ENCODE measurements at regions not wholly inside any gene's neighbourhood (a gene's known extent, or its start where the extent isn't known, plus 50 kb on each side); places are given as distances from the start of the nearest gene placed in this dataset.
"Not testable (repeated sequence)": the region's sequence is repeated elsewhere in the genome, so short reads cannot be mapped to it uniquely, and the experiment has no call there.

DNA sequence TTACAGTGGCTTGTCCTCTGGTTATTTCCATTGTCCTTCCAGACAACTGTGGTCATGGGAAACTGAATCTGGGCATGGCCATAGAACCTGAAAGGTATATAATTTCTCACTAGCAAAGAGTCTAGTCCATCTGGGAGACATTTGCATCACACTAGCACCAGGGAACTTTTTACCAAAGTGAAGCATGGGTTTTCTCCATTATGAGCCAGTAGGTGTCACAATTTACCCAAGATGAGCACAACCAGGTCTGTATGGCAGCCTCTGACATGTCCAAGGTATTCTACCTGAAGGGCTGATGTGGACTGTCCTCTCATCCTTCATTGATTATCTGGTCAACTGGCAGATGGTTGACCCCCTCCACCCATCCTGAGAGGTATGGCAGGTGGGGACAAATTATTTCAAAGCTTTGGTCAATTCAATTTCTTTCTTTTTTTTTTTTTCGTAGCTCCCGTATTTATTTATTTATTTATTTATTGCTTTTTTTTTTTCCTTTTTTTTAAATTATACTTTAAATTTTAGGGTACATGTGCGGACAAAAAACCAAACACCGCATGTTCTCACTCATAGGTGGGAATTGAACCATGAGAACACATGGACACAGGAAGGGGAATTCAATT is 425.9 kb downstream of the TMEM135 start:
- ATAC-seq = no peak
- Mint-ChIP-seq H3K4me1 (no peaks in the 10 kb centered on the region), H3K27ac (no peak overlapping the region), H3K36me3 (ENCODE audit: low read depth) (no peaks in the 10 kb centered on the region), H3K27me3 (peaks cover 5% of the 10 kb centered on the region), H3K4me3 (no peak overlapping the region)
- no peak for DNase-seq
- H3K9me3 ChIP-seq (ENCODE audit: control insufficient read depth, low read length, poor library complexity, severe bottlenecking) = no peaks in the 10 kb centered on the region

DNA sequence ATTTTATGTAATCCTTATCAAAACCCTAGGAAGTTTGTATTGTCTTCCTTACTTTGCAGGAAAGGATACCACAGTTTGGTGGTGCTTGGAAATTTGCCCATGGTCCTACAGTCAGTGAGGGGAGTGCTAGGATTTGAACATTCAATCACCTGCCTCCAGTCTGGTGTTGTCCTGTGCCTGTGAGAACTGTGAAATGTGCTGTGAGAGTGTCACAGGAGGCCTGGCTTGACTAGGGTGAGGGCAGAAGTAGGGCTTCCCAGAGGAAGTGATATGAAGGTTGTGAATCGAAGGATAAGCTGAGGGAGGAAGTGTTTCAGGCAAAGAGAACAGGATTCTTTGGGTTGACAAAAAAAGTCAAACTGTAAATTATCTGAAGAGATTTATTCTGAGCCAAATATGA is 424.4 kb downstream of the TMEM135 start:
- no peaks in the 10 kb centered on the region for H3K9me3 ChIP-seq (ENCODE audit: control insufficient read depth, low read length, poor library complexity, severe bottlenecking)
- no peak overlapping the region for H3K4me3 Mint-ChIP-seq
- no peak for DNase-seq
- H3K36me3 Mint-ChIP-seq (ENCODE audit: low read depth) = no peaks in the 10 kb centered on the region
- H3K27ac Mint-ChIP-seq = no peak overlapping the region
- peaks cover 5% of the 10 kb centered on the region for H3K27me3 Mint-ChIP-seq
- H3K4me1 Mint-ChIP-seq = no peaks in the 10 kb centered on the region
- no peak for ATAC-seq

- Mint-ChIP-seq H3K36me3 (ENCODE audit: low read depth) (no peaks in the 10 kb centered on the region), H3K4me1 (no peaks in the 10 kb centered on the region), H3K4me3 (no peak overlapping the region), H3K27me3 (peaks cover 5% of the 10 kb centered on the region), H3K27ac (no peak overlapping the region)
- ATAC-seq (no peak), DNase-seq (no peak)
- H3K9me3 ChIP-seq (ENCODE audit: control insufficient read depth, low read length, poor library complexity, severe bottlenecking) = no peaks in the 10 kb centered on the region
Observed at GRCh38 chr11:87460842-87461637, 423.3 kb downstream of the TMEM135 start.

- H3K4me3 Mint-ChIP-seq = no peak overlapping the region
- no peak overlapping the region for H3K27ac Mint-ChIP-seq
- no peaks in the 10 kb centered on the region for H3K36me3 Mint-ChIP-seq (ENCODE audit: low read depth)
- H3K27me3 Mint-ChIP-seq = peaks cover 1% of the 10 kb centered on the region
- H3K4me1 Mint-ChIP-seq = no peaks in the 10 kb centered on the region
- DNase-seq = no peak
- H3K9me3 ChIP-seq (ENCODE audit: control insufficient read depth, low read length, poor library complexity, severe bottlenecking) = no peaks in the 10 kb centered on the region
- no peak for ATAC-seq
Observed at GRCh38 chr11:87460279-87460678, 422.5 kb downstream of the TMEM135 start.

- H3K27me3 Mint-ChIP-seq = no peaks in the 10 kb centered on the region
- no peaks in the 10 kb centered on the region for H3K9me3 ChIP-seq (ENCODE audit: control insufficient read depth, low read length, poor library complexity, severe bottlenecking)
- ATAC-seq (no peak), DNase-seq (no peak)
- no peak overlapping the region for H3K4me3 Mint-ChIP-seq
- no peaks in the 10 kb centered on the region for H3K4me1 Mint-ChIP-seq
- no peaks in the 10 kb centered on the region for H3K36me3 Mint-ChIP-seq (ENCODE audit: low read depth)
- H3K27ac Mint-ChIP-seq = no peak overlapping the region
Observed at GRCh38 chr11:87459351-87459750, 421.6 kb downstream of the TMEM135 start.

DNA sequence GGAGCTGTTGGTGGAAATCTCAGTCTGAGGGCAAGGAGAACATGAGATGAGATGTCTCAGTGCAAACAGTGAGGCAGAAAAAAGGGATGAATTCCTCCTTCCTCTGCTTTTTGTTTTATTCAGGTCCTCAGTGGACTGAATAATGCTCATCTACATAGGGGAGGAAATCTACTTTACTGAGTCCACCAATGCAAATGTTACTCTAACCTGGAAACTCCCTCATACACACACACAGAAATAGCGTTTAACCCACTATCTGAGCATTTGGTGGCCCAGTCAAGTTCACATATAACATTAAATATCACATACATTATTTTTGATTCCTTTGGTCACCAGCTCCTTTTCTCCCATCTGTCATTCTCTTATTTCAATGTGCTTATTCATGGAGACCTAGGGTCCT is 418.8 kb downstream of the TMEM135 start:
- Mint-ChIP-seq H3K27me3 (no peaks in the 10 kb centered on the region), H3K4me1 (no peaks in the 10 kb centered on the region), H3K36me3 (ENCODE audit: low read depth) (no peaks in the 10 kb centered on the region), H3K27ac (no peak overlapping the region), H3K4me3 (no peak overlapping the region)
- DNase-seq = no peak
- no peak for ATAC-seq
- H3K9me3 ChIP-seq (ENCODE audit: control insufficient read depth, low read length, poor library complexity, severe bottlenecking) = no peaks in the 10 kb centered on the region

DNA sequence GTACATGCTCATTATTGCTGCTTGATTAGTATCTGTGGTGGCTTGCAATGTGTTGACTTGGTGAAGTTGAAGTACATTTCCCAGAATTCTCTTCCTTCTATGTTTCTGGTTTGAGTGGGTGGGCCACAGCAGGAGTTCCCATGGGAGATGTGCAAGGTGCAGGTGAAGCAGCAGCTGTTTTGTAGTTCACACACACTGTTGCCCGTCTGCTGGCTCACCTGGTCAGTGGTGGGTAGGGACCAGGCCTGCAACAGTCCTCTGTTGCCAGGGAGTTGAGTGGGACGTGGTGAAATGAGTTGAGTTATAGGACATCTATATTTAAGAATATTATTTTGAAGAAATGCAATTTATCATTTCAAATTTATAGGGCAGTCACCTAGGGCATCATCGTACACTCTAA is 417.4 kb downstream of the TMEM135 start:
- no peak overlapping the region for H3K4me3 Mint-ChIP-seq
- DNase-seq (no peak), ATAC-seq (no peak)
- H3K27ac Mint-ChIP-seq = no peak overlapping the region
- H3K4me1 Mint-ChIP-seq = no peaks in the 10 kb centered on the region
- no peaks in the 10 kb centered on the region for H3K36me3 Mint-ChIP-seq (ENCODE audit: low read depth)
- no peaks in the 10 kb centered on the region for H3K9me3 ChIP-seq (ENCODE audit: control insufficient read depth, low read length, poor library complexity, severe bottlenecking)
- no peaks in the 10 kb centered on the region for H3K27me3 Mint-ChIP-seq

GRCh38 chr11:87454241-87454640 is 416.5 kb downstream of the TMEM135 start:
- H3K27ac Mint-ChIP-seq = no peak overlapping the region
- no peaks in the 10 kb centered on the region for H3K9me3 ChIP-seq (ENCODE audit: control insufficient read depth, low read length, poor library complexity, severe bottlenecking)
- H3K36me3 Mint-ChIP-seq (ENCODE audit: low read depth) = no peaks in the 10 kb centered on the region
- no peaks in the 10 kb centered on the region for H3K27me3 Mint-ChIP-seq
- DNase-seq (no peak), ATAC-seq (no peak)
- H3K4me3 Mint-ChIP-seq = no peak overlapping the region
- no peaks in the 10 kb centered on the region for H3K4me1 Mint-ChIP-seq

GRCh38 chr11:87453531-87454089 is 415.9 kb downstream of the TMEM135 start:
- ATAC-seq (no peak), DNase-seq (no peak)
- H3K9me3 ChIP-seq (ENCODE audit: control insufficient read depth, low read length, poor library complexity, severe bottlenecking) = no peaks in the 10 kb centered on the region
- H3K27ac Mint-ChIP-seq = no peak overlapping the region
- H3K27me3 Mint-ChIP-seq = no peaks in the 10 kb centered on the region
- no peaks in the 10 kb centered on the region for H3K4me1 Mint-ChIP-seq
- no peak overlapping the region for H3K4me3 Mint-ChIP-seq
- H3K36me3 Mint-ChIP-seq (ENCODE audit: low read depth) = no peaks in the 10 kb centered on the region

DNA sequence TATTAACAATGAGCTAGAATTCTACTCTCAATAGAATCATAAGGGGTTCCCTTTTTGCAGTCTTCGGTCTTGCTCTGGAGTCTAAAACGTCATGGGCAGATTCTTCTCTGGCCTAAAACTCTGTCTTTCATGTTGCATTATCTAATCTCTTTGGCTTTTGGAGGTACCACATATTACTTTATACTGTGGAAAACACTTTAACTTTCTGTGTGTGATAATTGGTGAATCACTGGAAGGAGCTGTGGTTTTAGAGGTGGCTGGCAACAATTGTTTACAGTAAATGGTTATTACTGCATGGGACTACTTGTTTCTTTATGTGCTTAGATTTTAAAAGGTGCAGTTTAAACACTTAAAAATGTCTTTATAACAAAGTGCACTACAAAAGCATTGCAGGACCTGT is 414.3 kb downstream of the TMEM135 start:
- not testable (repeated sequence) for H3K36me3 Mint-ChIP-seq (ENCODE audit: low read depth); H3K9me3 ChIP-seq (ENCODE audit: control insufficient read depth, low read length, poor library complexity, severe bottlenecking); H3K27me3 Mint-ChIP-seq; ATAC-seq; H3K4me3 Mint-ChIP-seq; DNase-seq; H3K27ac Mint-ChIP-seq; H3K4me1 Mint-ChIP-seq

DNA sequence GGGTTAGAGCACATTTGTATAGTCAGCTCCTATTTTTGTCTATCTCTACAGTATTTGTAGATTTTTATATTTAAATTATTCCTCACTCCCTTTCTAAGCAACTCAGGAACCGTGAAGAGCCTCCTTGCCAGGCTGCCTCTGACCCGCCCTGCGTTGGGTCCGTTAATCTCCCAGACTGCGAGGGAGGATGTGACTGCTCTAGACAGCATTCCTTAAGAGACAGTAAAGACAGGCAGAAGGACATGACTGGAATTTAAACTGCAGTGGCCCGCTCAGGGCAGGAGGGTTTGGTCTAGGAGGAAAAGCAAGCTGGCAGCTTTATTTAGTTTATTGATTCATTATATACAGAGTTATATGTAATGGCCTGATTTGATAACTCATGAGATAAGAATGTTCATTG is 413.7 kb downstream of the TMEM135 start:
- no peaks in the 10 kb centered on the region for H3K9me3 ChIP-seq (ENCODE audit: control insufficient read depth, low read length, poor library complexity, severe bottlenecking)
- DNase-seq (no peak), ATAC-seq (no peak)
- Mint-ChIP-seq H3K4me3 (no peak overlapping the region), H3K36me3 (ENCODE audit: low read depth) (no peaks in the 10 kb centered on the region), H3K4me1 (no peaks in the 10 kb centered on the region), H3K27ac (no peak overlapping the region), H3K27me3 (peaks cover 11% of the 10 kb centered on the region)

GRCh38 chr11:87447606-87448005 is 409.9 kb downstream of the TMEM135 start:
- H3K36me3 Mint-ChIP-seq (ENCODE audit: low read depth) = no peaks in the 10 kb centered on the region
- H3K4me3 Mint-ChIP-seq = no peak overlapping the region
- ATAC-seq (no peak), DNase-seq (no peak)
- H3K27ac Mint-ChIP-seq = no peak overlapping the region
- H3K27me3 Mint-ChIP-seq = peaks cover 30% of the 10 kb centered on the region
- no peaks in the 10 kb centered on the region for H3K9me3 ChIP-seq (ENCODE audit: control insufficient read depth, low read length, poor library complexity, severe bottlenecking)
- H3K4me1 Mint-ChIP-seq = no peaks in the 10 kb centered on the region

DNA sequence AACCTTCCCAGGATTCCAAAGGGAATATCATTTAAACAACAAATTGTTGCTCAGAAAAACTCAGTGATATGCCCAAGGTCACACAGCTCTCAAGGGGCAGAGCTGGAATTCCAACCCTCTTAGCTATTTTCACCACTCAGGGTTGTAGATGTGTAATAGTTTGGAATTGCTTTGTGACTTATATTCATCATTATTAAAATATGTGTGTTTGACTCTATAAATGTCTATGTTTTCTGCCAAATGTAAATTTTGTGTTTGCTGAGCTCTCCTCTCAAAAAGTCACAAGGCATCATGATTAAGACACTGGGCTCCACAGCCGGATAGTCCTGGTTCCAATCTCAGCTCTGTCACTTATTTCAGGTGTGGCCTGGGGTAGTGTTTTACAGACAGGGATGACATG is 407.3 kb downstream of the TMEM135 start:
- Mint-ChIP-seq H3K4me1 (no peaks in the 10 kb centered on the region), H3K36me3 (ENCODE audit: low read depth) (no peaks in the 10 kb centered on the region), H3K4me3 (no peak overlapping the region), H3K27me3 (peaks cover 38% of the 10 kb centered on the region), H3K27ac (no peak overlapping the region)
- DNase-seq = no peak
- ATAC-seq = no peak
- no peaks in the 10 kb centered on the region for H3K9me3 ChIP-seq (ENCODE audit: control insufficient read depth, low read length, poor library complexity, severe bottlenecking)

DNA sequence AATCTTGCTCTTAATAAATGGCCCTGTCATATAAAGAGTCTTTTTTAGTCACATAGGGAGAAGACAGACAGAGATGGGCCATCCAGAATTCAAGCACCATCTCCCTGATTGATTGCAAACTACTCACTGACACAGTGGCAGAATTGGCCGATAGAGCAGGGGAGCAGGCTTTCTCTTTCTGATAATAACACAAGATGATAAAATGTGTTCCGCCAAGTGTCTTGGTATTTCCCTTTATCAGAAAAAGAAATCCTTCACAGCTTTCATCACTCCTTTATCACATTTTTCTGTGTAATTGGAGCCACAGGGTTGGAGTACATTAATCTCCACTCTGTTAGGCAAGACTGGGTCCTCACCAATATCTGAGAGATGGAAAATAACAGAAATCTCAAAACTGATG is 406.0 kb downstream of the TMEM135 start:
- no peak for ATAC-seq
- Mint-ChIP-seq H3K27me3 (peaks cover 44% of the 10 kb centered on the region), H3K4me1 (no peaks in the 10 kb centered on the region), H3K4me3 (no peak overlapping the region), H3K36me3 (ENCODE audit: low read depth) (peaks cover 2% of the 10 kb centered on the region), H3K27ac (no peak overlapping the region)
- H3K9me3 ChIP-seq (ENCODE audit: control insufficient read depth, low read length, poor library complexity, severe bottlenecking) = no peaks in the 10 kb centered on the region
- DNase-seq = no peak

Measured in T-helper 17 cell (primary cell).